ENCODE measurements at regions not wholly inside any gene's neighbourhood (a gene's known extent, or its start where the extent isn't known, plus 50 kb on each side); places are given as distances from the start of the nearest gene placed in this dataset.

DNA sequence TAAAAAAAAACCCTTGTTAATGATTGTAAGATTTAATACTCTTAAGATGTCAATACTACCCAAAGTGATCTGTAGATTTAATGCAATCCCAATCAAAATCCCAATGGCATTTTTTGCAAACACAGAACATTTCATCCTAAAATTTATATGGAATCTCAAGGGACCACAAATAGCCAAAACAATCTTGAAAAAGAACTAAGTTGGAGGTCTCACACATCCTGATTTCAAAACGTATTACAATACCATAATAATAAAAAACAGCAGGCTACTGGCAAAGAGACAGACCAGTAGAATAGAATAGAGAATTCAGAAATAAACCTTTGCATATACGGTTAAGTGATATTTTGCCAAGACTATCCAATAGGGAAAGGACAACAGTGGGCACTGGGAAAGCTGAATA is 331.9 kb upstream of the JARID2 start:
- Histone ChIP-seq H3K36me3 (no peaks in the 10 kb centered on the region), H3K27ac (replicated peaks in 1 of 4) (no peak overlapping the region), H3K4me3 (no peak overlapping the region), H3K9me3 (no peaks in the 10 kb centered on the region), H3K27me3 (no peaks in the 10 kb centered on the region), H3K4me1 (peaks cover 0 to 7% (median 0%) of the 10 kb centered on the region in 4 donors)
- intact Hi-C loops (cut with DNase I), result no loop called here
- 87% methylated on average over 2 of the region's 2 CpGs for WGBS
- no peak for DNase-seq (ENCODE audit: extremely low spot score)
- no peak for TF ChIP-seq POLR2AphosphoS5 (IDR thresholded peaks at IDR 0.05)
- no peak for TF ChIP-seq CTCF (IDR thresholded peaks at IDR 0.05)
- TF ChIP-seq EP300 (IDR thresholded peaks at IDR 0.05), result no peak
- no peak for TF ChIP-seq POLR2A (IDR thresholded peaks at IDR 0.05; ENCODE audit: low read depth)

GRCh38 chr6:14915888-14916832 is 329.7 kb upstream of the JARID2 start:
- Histone ChIP-seq H3K36me3 (no peaks in the 10 kb centered on the region), H3K9me3 (no peaks in the 10 kb centered on the region), H3K27ac (replicated peaks in 1 of 4) (no peak overlapping the region), H3K4me1 (peaks cover 4 to 13% (median 8%) of the 10 kb centered on the region in 4 donors), H3K4me3 (no peak overlapping the region), H3K27me3 (no peaks in the 10 kb centered on the region)
- no peak for DNase-seq (ENCODE audit: extremely low spot score)
- WGBS, result 98% methylated on average over 12 of the region's 36 CpGs
- TF ChIP-seq POLR2A (IDR thresholded peaks at IDR 0.05; ENCODE audit: low read depth) (no peak), EP300 (IDR thresholded peaks at IDR 0.05) (no peak), CTCF (IDR thresholded peaks at IDR 0.05) (no peak), POLR2AphosphoS5 (IDR thresholded peaks at IDR 0.05) (no peak)
- intact Hi-C loops (cut with DNase I), result no loop called here

- H3K27ac ChIP-seq (replicated peaks in 1 of 4), result no peak overlapping the region
- 85% methylated on average over 12 of the region's 12 CpGs for WGBS
- intact Hi-C loops (cut with DNase I), result no loop called here
- no peak for DNase-seq (ENCODE audit: extremely low spot score)
- no peaks in the 10 kb centered on the region for H3K36me3 ChIP-seq
- no peaks in the 10 kb centered on the region for H3K27me3 ChIP-seq
- H3K9me3 ChIP-seq, result no peaks in the 10 kb centered on the region
- TF ChIP-seq POLR2AphosphoS5 (IDR thresholded peaks at IDR 0.05) (no peak), CTCF (IDR thresholded peaks at IDR 0.05) (no peak), EP300 (IDR thresholded peaks at IDR 0.05) (no peak), POLR2A (IDR thresholded peaks at IDR 0.05; ENCODE audit: low read depth) (no peak)
- H3K4me3 ChIP-seq, result no peak overlapping the region
- H3K4me1 ChIP-seq, result peaks cover 10 to 18% (median 13%) of the 10 kb centered on the region in 4 donors
Measured at GRCh38 chr6:14917109-14917910, 328.6 kb upstream of the JARID2 start.

GRCh38 chr6:14918200-14918907 is 327.5 kb upstream of the JARID2 start:
- 90% methylated on average over 13 of the region's 16 CpGs for WGBS
- TF ChIP-seq POLR2A (IDR thresholded peaks at IDR 0.05; ENCODE audit: low read depth), result no peak
- TF ChIP-seq CTCF (IDR thresholded peaks at IDR 0.05), result no peak
- TF ChIP-seq POLR2AphosphoS5 (IDR thresholded peaks at IDR 0.05), result no peak
- TF ChIP-seq EP300 (IDR thresholded peaks at IDR 0.05), result no peak
- H3K4me1 ChIP-seq, result peaks cover 10 to 18% (median 13%) of the 10 kb centered on the region in 4 donors
- no peaks in the 10 kb centered on the region for H3K36me3 ChIP-seq
- H3K27ac ChIP-seq (replicated peaks in 1 of 4), result no peak overlapping the region
- H3K27me3 ChIP-seq, result no peaks in the 10 kb centered on the region
- H3K4me3 ChIP-seq, result no peak overlapping the region
- H3K9me3 ChIP-seq, result no peaks in the 10 kb centered on the region
- intact Hi-C loops (cut with DNase I), result no loop called here
- DNase-seq (ENCODE audit: extremely low spot score), result no peak
